Nephron (organoid): ENCODE measurements at regions not wholly inside any gene's neighbourhood (a gene's known extent, or its start where the extent isn't known, plus 50 kb on each side); places are given as distances from the start of the nearest gene placed in this dataset.

Experiments used
- H3K27ac Mint-ChIP-seq, 3 experiments: 2 replicates each; pipeline ENCODE4 v1.8.0; 2020; ENCODE audit warnings: mixed read lengths in 3 of 3, mild to moderate bottlenecking in 2 of 3, moderate library complexity in 1 of 3
- H3K27me3 Mint-ChIP-seq: 2 replicates; pipeline ENCODE4 v1.8.0; 2021; ENCODE audit warnings: low read depth, mild to moderate bottlenecking, moderate library complexity, mixed read lengths
- H3K36me3 Mint-ChIP-seq: 2 replicates; pipeline ENCODE4 v1.8.0; 2020; ENCODE audit warnings: low read depth, mixed read lengths
- H3K4me1 Mint-ChIP-seq: 2 replicates; pipeline ENCODE4 v1.8.0; 2020; ENCODE audit warnings: mixed read lengths
- H3K4me3 Mint-ChIP-seq, 3 experiments: 2 replicates each; pipeline ENCODE4 v1.8.0; 2020; ENCODE audit warnings: mild to moderate bottlenecking in 3 of 3, mixed read lengths in 3 of 3, moderate library complexity in 2 of 3
- H3K9me3 Mint-ChIP-seq: 2 replicates; pipeline ENCODE4 v1.8.0; 2020; ENCODE audit warnings: mixed read lengths
- CTCF ChIP-seq, 3 experiments: fragments of 200-600 bp; sonication (generic); IDR thresholded peaks; one replicate each; pipeline ENCODE4 v1.5.0; 2021; ENCODE audit warnings: antibody characterized with exemption in 3 of 3; ENCODE audit not compliant: unreplicated experiment in 3 of 3

- TF ChIP-seq CTCF (IDR thresholded peaks at IDR 0.05; ENCODE audit: unreplicated experiment in 3 of 3) = no peak
- H3K4me3 Mint-ChIP-seq = no peak overlapping the region
Observed at GRCh38 chr18:41036346-41036745, 918.7 kb upstream of the PIK3C3 start.

GRCh38 chr18:41034413-41034812 is 920.6 kb upstream of the PIK3C3 start:
- Mint-ChIP-seq H3K9me3 (peaks cover 3% of the 10 kb centered on the region), H3K27ac (no peak overlapping the region), H3K36me3 (no peaks in the 10 kb centered on the region), H3K27me3 (peaks cover 6% of the 10 kb centered on the region), H3K4me3 (no peak overlapping the region), H3K4me1 (no peaks in the 10 kb centered on the region)
- no peak for TF ChIP-seq CTCF (IDR thresholded peaks at IDR 0.05; ENCODE audit: unreplicated experiment in 3 of 3)

More at GRCh38 chr18:41036346-41036745, 918.7 kb upstream of the PIK3C3 start:
- Mint-ChIP-seq H3K27ac (no peak overlapping the region), H3K4me1 (no peaks in the 10 kb centered on the region), H3K9me3 (peaks cover 3% of the 10 kb centered on the region), H3K36me3 (no peaks in the 10 kb centered on the region), H3K27me3 (no peaks in the 10 kb centered on the region)

DNA sequence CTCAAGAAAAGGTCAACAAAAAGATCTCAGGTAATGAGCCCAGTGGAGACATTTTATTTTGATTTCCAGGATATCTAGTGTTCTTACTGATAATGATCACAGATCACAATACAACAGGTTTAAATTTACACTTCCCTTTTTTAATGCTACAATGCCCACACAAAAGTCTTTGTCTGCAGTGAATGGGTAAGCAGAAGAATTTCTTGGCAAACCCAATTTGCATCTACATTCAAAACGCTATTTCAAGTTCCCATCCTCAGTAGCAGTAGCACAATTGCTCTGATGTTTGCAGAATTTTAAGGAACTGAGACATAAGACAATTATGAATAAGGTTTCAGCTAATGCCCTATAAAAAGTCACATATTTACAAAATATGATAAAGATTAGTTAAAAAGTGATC is 929.4 kb upstream of the PIK3C3 start:
- H3K36me3 Mint-ChIP-seq = no peaks in the 10 kb centered on the region
- no peaks in the 10 kb centered on the region for H3K9me3 Mint-ChIP-seq
- TF ChIP-seq CTCF (IDR thresholded peaks at IDR 0.05; ENCODE audit: unreplicated experiment in 3 of 3) = no peak
- H3K4me3 Mint-ChIP-seq = no peak overlapping the region
- H3K27ac Mint-ChIP-seq = no peak overlapping the region
- H3K27me3 Mint-ChIP-seq = peaks cover 2% of the 10 kb centered on the region
- peaks cover 6% of the 10 kb centered on the region for H3K4me1 Mint-ChIP-seq

DNA sequence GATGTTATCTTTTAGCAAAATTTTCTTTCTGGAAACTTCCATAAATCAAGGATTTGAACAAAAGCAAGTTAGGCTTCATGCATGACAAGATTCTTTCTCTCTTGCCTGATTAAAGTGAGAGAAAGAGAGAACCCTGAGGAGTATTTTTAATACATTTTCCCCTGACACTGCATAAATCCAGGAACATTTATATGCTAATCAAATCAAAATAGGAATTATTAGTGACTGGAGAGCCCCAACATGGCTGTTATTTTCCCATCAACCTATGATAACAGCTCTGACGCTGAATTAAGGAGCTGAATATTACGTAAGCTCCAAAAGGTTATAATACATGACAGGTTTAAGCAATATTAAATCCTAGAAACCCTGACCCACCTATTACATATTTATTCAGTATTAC is 930.2 kb upstream of the PIK3C3 start:
- no peak for TF ChIP-seq CTCF (IDR thresholded peaks at IDR 0.05; ENCODE audit: unreplicated experiment in 3 of 3)
- no peak overlapping the region for H3K4me3 Mint-ChIP-seq
- no peaks in the 10 kb centered on the region for H3K27me3 Mint-ChIP-seq
- H3K36me3 Mint-ChIP-seq = no peaks in the 10 kb centered on the region
- peak overlapping the region in 1 of 3 experiments; percentile 44 for H3K27ac Mint-ChIP-seq
- H3K4me1 Mint-ChIP-seq = peaks cover 6% of the 10 kb centered on the region
- no peaks in the 10 kb centered on the region for H3K9me3 Mint-ChIP-seq

- no peaks in the 10 kb centered on the region for H3K36me3 Mint-ChIP-seq
- no peak for TF ChIP-seq CTCF (IDR thresholded peaks at IDR 0.05; ENCODE audit: unreplicated experiment in 3 of 3)
- peak overlapping the region in 2 of 3 experiments; percentile 4 to 21 for H3K27ac Mint-ChIP-seq
- no peaks in the 10 kb centered on the region for H3K27me3 Mint-ChIP-seq
- H3K4me1 Mint-ChIP-seq = peaks cover 6% of the 10 kb centered on the region
- no peaks in the 10 kb centered on the region for H3K9me3 Mint-ChIP-seq
- no peak overlapping the region for H3K4me3 Mint-ChIP-seq
Observed at GRCh38 chr18:41022484-41022883, 932.5 kb upstream of the PIK3C3 start.

- Mint-ChIP-seq H3K27me3 (no peaks in the 10 kb centered on the region), H3K36me3 (no peaks in the 10 kb centered on the region), H3K27ac (no peak overlapping the region), H3K4me1 (peaks cover 6% of the 10 kb centered on the region), H3K4me3 (no peak overlapping the region), H3K9me3 (peaks cover 3% of the 10 kb centered on the region)
- TF ChIP-seq CTCF (IDR thresholded peaks at IDR 0.05; ENCODE audit: unreplicated experiment in 3 of 3) = no peak
Observed at GRCh38 chr18:41021089-41021488, 933.9 kb upstream of the PIK3C3 start.
